Anterior cingulate cortex (tissue), 58 donors: ENCODE measurements at regions not wholly inside any gene's neighbourhood (a gene's known extent, or its start where the extent isn't known, plus 50 kb on each side); places are given as distances from the start of the nearest gene placed in this dataset.
"Not testable (repeated sequence)": the region's sequence is repeated elsewhere in the genome, so short reads cannot be mapped to it uniquely, and the experiment has no call there.

Experiments
- DNase-seq, 58 donors: peaks; one replicate each; lab custom pipeline; 2025; lab: John Stamatoyannopoulos, UW

GRCh38 chr14:106764968-106765369 lies 1238.6 kb downstream of the TMEM121 start:
- DNase-seq = not testable (repeated sequence)

- no peak for DNase-seq
These were observed 1239.8 kb downstream of the TMEM121 start for GRCh38 chr14:106766145-106766544.

GRCh38 chr14:106766551-106767277 lies 1240.3 kb downstream of the TMEM121 start:
- DNase-seq = not testable (repeated sequence)

- not testable (repeated sequence) for DNase-seq
These were observed 1241.8 kb downstream of the TMEM121 start for GRCh38 chr14:106768230-106768629.

- DNase-seq = not testable (repeated sequence)
These were observed 1242.8 kb downstream of the TMEM121 start for GRCh38 chr14:106768972-106769700.

GRCh38 chr14:106770158-106770672 lies 1243.8 kb downstream of the TMEM121 start:
- not testable (repeated sequence) for DNase-seq

- DNase-seq = not testable (repeated sequence)
These were observed 1248.6 kb downstream of the TMEM121 start for GRCh38 chr14:106774889-106775480.

GRCh38 chr14:106776395-106776983 lies 1250.1 kb downstream of the TMEM121 start:
- no peak for DNase-seq

- DNase-seq = no peak
These were observed 1252.6 kb downstream of the TMEM121 start for GRCh38 chr14:106778986-106779385.

- no peak for DNase-seq
These were observed 1260.3 kb downstream of the TMEM121 start for GRCh38 chr14:106786697-106787096.

GRCh38 chr14:106787626-106788025 lies 1261.2 kb downstream of the TMEM121 start:
- no peak for DNase-seq

GRCh38 chr14:106788534-106788933 lies 1262.2 kb downstream of the TMEM121 start:
- DNase-seq = no peak

GRCh38 chr14:106789318-106789717 lies 1262.9 kb downstream of the TMEM121 start:
- DNase-seq = no peak

- DNase-seq = peak in 6 of 58 donors; percentile 1 to 29 (median 4)
These were observed 1264.0 kb downstream of the TMEM121 start for GRCh38 chr14:106790189-106791036.

GRCh38 chr14:106792543-106792942 lies 1266.2 kb downstream of the TMEM121 start:
- DNase-seq = no peak

- not testable (repeated sequence) for DNase-seq
These were observed 1271.8 kb downstream of the TMEM121 start for GRCh38 chr14:106798166-106798565.

- DNase-seq = no peak
These were observed 1276.3 kb downstream of the TMEM121 start for GRCh38 chr14:106802413-106803364.

- no peak for DNase-seq
These were observed 1277.0 kb downstream of the TMEM121 start for GRCh38 chr14:106803379-106803778.

- DNase-seq = no peak
These were observed 1281.1 kb downstream of the TMEM121 start for GRCh38 chr14:106807493-106807892.
